Activated CD4-positive, alpha-beta T cell treated with anti-CD3 and anti-CD28 coated beads, Interleukin-2, amount 50 U/mL, for 24 hours (primary cell): ENCODE measurements at regions not wholly inside any gene's neighbourhood (a gene's known extent, or its start where the extent isn't known, plus 50 kb on each side); places are given as distances from the start of the nearest gene placed in this dataset.

Source experiments
- DNase-seq, 2 donors: peaks; one replicate each; pipeline ENCODE4 v3.0.0-alpha.2; 2020; ENCODE audit warnings: low read depth in 1 of 2, low spot score in 1 of 2

DNA sequence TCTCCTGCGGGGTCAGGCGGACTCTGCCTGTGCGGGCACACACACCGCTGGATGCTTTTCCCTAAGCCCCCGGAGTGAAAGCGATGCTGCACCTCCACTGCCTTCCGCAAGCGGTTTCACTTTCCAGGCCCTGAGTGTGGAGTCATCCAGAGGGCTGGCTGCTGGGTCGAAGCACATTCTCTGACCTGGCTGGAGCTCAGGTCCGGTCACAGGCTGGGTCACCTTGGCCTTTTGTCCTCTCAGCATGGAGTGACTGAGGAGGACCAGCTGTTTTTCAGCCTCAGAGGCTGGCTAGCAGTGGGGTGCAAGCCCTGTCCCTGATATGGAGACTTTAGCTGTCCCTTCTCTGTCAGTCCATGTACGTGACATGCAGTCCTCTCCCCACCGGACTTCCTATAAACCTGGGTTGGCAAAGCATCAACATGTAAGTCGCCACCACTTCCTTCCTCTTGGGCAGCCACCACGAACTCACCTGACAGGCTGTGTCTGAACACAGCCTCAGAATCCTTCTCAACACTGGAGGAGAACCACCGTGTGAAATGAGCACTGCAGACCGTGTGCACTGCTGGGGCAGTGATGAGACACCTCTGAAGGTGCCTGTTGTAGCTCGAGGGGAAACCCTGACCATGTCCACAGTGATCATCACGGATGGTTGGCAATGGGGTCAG is 51.3 kb downstream of the GADD45G start:
- no peak for DNase-seq

DNA sequence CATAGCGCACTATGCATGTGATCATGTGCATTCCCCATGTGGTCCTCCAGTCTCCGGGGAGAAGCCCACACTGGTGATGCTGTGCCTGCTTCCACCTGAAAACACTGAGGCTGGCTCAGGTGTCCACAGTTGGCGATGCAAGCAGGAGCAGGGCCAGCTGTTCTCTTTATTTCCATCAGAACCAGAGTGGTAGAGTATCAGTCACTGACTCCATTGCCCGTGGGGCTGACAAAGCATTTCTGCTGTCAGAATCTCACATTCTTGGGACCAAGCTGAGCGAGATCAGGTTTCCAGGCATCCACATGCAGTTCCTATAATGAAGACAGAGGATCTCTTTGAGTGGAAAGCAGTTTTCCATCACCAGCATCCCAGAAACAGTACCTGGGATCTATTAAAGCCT is 52.5 kb downstream of the GADD45G start:
- no peak for DNase-seq

DNA sequence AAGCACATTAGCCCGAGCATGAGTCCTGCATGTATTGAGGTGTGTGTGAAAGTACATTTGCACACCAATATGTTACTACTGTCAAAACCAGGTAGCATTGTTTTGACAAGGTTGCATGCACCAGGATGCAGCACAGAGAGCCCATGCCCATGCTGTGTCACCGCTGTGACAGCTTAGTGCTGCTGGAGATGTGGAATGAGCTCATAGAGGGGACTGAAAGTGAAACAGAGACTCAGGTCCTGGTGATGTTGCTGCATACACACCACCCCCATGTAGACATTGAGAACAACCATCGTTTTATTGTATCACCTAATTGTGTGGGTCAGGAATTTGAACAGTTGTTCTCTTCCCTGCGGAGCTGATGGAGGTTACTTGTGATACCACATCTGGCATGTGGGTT is 53.0 kb downstream of the GADD45G start:
- DNase-seq = no peak

DNA sequence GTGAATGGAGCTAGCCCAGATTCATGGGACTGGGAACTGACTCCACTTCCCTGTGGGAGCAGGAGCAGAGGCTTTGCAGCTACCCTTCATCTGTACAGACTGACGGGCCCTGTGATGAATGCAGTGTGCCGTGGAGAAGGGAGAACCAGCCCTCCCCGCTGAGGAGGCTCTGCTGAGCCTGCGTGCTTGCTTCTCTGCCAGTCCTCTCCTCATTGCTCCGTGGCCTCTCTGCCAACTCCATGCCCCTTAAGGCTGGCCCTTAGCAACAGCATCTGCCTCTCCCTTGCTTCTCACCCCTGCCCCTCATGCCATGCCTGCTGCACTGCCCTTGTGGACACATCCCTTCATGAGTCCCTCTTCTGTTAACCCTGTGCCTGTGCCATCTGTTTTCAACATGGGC is 53.6 kb downstream of the GADD45G start:
- no peak for DNase-seq

DNA sequence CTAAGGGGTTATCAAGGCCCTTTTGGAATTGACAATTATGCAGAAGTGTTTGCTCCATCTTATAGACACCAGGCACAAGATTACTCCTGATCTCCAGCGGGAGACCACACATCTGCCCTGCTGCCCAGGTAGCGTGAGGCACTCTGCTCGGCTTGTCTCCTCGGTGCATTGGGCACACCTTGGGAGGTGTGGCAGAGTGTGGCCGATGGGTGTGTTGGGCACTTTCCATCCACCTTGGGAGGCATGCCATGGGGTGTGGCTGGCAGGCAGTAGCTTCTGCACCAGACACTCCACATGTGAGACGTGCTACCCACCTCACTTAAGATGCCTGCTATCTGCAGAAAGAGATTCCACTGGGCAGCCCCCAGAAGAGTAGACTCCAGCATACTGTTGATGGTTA is 54.1 kb downstream of the GADD45G start:
- no peak for DNase-seq

DNA sequence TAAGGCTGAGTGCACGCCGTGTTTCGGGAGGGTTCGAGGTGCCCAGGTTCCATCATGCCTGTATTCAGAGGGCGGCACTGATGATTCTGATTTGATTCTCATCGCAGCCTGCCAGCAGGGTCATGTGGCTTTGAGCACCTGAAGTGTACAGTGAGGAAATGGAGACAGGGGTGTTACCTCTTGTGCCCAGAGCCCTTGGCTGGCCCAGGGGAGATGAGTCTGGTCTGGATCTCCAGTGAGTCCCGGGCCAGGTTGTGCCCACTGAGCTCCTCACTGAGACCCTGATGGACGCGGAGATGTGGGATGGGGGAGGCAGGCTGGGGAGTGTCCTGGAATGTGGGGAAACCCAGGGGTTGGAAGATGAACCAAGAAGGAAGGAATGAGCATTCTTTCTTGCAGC is 54.7 kb downstream of the GADD45G start:
- no peak for DNase-seq

DNA sequence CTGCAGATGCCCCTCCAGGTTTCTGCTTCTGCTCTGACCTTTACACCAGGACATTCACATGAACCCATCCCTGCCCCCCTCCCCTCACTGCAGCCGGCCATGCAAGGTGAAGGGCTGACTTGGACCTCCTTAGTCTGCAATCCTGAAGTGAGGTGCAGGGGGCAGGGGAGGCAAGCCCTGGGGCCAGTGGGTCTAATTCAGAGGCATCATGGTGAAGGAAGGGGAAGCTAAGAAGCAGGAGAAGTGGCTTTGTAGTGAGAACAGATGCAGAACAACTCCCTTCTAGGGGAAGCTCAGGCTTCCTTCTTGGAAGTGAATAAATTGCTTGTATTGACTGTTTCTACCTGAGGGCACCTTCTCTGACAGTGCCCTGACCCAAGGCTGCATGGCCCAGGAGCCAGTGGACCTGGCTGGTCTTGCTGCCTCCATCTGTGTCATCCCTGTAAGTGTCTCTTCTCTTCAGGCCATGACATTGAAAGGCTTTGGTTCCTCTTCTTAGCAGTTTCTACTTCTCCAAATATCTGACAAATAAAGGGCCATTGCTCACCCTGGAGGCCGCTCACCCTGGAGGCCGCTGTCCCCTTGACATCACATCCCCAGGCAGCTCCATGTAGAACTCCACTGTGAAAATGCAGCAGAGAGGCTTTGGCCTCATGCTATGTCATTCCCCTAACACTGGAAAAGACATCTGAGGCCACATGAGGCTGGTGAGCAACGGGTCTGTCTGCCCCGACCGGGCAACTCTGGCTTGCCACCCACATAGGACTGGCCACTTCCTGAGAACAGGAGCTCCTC is 55.3 kb downstream of the GADD45G start:
- no peak for DNase-seq

DNA sequence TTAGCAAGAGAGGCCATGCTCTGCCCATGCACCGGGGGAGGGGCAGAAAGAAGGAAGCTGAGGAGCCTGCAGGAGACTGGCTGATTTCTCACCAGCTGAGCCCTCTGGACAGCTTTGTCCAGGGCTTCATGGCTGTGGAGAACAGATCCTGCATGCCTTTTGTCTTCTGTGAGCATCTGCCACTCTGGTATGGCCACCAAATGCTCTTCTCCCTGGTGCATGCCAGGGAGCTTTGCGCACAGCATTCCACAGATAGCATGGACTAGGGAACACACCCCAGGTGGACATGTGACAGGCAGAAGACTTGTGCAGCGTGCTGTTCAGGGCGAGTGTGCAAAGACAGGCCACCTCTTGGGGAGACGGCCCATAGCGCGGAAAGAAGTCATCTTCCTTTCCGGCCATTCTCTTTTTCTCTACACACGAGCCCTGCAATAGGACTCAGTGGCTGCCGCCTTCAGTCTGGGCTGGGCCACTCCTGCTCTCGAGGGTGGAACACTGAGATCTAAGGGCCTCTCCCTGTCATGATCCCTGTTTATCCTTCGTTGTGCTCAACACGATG is 56.7 kb downstream of the GADD45G start:
- DNase-seq = no peak

DNA sequence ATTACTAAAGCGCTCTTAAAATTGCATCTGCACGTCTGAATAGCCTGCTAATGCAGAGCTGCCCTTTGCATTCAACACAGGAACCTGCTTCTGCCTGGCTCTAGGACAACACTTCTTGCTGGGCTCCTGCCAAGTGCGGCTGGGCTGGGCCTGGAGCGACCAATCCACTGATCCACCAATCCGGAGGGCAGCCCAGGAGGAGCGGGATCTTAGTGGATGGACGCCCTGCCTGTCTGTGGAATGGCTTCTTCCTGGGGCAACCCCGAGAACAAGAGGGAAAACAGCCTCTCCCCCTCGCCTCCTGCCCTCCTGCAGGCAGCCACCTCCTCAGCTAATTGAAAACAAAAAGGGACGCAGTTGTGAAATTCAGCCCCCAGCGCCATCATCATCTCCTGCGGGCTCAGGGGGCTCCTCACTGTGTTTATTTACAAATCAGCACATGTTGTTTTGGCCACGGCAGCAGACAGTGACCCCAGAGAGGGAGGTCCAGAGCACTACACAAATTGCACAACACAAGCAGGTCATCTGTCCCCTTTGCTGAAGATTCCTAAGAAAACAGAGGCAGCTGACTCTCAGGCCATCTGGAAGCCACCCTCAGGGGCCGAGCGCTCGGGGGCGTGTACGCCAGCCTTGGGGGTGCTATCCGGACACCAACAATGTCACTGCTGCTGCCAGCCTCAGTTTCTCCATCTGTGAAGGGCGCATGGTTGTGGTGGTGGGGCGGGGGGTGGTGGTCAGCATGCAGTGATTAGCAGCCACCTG is 57.3 kb downstream of the GADD45G start:
- DNase-seq = no peak

DNA sequence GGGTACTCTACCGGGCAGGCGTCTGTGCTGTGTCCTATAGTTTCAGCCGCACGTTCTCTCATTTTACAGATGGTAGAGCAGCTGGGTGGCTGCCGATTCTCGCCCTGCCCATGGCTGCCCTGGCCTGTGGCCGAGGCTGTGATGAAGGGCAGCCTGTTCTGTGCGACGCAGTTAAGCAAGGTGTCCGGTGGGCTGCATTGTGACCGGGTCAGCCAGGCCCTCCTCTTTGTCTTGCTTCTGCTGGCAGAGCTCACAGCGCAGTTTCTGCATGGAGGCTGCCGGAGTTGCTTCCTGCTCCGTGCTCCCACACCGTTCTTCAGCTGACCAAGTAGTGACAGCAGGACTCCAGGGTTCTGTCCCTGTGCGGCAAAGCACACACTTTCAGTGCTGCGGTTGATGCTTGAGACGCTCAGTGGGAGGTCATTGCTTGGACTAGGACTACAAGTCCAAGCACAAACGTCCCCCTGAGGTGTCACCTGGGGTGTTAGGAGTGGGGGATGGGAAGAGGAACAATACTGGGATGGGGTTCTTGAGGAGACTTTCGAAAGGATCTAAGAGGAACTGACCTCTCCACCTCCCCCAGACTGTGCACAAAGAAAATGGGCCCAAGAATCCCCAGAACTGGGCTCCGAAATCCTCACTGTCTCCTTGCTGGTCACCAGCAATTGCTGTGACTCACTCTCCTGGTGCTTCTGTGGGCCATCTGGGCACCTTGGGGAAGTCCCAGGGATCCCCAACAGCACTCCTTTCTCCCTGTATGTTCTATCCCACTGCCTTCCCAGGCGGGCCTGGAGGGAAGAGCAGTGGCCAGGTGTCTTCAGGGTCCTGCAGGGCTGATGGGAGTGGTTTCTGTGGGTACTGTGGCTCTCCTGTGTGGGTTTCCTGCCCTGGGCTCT is 58.2 kb downstream of the GADD45G start:
- DNase-seq = no peak

DNA sequence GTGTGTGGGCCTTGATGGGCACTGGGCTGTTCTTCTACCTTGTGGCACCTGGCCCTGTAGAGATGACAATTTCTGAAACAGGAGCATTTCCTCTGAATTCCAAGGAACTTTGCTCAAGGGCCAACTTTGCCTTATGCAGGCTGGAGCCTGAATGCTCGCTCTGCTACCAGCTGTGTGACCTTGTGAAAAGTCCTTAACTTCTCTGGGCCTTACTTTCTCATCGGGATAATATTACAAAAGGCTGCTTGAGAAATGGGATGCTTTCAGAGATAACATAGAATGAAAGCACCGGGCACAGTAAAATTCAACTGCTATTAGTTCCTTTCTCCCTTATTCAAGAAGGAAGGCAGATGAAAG is 58.8 kb downstream of the GADD45G start:
- no peak for DNase-seq

DNA sequence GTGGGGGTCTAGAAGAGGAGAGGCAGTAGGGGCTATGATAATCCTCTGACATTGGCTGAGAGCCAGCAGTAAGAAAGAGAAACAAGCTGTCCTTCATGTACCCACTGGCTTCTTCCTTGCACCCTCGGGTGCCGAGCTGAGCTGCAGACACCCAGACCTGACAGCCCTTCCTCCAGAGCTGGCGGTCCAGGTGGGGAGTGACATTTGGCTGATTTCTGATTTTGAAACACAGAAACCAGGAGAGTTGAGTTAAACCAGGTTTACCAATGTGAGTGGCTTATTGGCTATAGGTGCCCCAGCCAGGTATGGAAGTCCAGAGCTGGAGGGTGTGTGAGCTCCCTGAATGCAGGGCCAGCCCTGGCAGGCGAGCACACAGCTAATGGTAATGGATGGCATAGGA is 59.2 kb downstream of the GADD45G start:
- DNase-seq = no peak

DNA sequence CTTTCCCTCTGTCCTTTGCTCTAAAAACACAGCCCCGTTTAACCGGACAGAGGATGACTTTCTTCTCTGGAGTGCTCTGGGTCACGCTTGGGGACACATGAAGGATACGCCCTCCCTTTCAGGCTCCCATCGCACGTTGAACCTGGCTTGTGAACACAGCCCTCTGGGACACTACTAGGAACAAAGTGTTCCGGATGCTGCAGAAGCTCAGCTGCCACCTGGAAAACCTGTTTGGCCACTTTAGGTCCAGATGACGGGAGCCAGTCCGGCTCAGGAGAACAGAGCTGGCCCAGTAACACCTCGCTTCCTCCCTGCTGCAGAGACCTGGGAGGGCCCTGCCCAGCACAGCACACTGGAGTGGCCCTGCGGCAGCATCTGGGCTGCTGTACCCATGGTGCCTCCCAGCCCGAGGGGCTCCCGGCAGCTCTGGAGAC is 60.1 kb downstream of the GADD45G start:
- DNase-seq = no peak

DNA sequence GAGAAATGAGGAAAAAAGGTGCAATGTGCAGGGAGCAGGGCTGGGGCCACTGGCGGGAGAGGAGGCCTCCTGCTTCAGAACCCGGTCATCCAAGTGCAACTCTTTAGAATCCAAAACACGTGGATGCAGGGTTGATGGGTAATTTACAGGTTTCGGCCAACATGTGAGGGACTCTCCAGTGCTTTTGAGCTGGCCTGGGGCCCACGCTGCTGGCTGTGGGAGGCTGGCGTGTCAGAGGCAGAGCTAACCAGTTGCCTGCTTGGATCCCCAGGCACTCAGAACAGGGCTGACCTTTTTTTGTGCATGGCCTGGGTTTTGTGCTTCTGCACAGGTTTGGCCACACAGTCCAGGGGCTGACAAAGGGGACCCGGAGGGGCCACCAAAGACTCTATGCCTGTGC is 61.6 kb downstream of the GADD45G start:
- DNase-seq = no peak

DNA sequence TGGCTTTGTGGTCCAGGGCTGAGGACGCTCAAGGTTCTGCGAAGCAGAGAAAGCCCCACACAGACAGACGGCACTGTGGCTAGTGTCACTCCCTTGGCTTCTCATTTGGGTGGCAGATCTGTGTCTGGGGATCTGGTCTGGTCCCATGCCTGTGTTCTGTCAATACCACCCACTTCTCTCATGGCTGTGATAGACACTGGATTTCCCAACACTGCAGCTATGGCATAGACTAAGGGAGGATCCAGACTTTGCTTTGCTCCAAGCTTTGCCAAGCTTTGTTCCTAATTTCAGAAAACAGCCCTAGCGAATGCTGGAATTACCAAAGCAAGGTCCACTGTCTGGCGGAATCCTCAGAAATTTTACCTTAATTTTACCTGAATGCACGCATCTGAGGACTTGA is 62.1 kb downstream of the GADD45G start:
- no peak for DNase-seq

DNA sequence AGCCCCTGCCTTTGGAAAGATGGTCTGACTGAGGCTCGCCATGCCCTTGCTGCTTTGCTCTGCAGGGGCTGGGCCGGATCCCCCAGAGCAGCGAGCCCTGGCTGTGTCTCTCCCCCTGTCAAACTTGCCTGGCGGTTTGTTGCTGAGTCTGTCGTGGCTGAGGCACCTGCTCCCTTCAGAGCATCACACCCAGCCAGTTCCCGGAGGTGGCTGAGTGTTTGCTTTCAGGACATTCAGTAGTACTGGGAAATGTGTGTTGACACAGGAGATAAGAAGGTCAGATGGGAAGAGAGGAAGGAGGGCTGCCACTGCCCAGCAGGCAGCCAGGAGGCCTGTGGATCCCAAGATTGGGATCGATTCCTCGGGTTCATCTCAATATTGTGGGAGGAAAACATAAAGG is 62.9 kb downstream of the GADD45G start:
- no peak for DNase-seq

DNA sequence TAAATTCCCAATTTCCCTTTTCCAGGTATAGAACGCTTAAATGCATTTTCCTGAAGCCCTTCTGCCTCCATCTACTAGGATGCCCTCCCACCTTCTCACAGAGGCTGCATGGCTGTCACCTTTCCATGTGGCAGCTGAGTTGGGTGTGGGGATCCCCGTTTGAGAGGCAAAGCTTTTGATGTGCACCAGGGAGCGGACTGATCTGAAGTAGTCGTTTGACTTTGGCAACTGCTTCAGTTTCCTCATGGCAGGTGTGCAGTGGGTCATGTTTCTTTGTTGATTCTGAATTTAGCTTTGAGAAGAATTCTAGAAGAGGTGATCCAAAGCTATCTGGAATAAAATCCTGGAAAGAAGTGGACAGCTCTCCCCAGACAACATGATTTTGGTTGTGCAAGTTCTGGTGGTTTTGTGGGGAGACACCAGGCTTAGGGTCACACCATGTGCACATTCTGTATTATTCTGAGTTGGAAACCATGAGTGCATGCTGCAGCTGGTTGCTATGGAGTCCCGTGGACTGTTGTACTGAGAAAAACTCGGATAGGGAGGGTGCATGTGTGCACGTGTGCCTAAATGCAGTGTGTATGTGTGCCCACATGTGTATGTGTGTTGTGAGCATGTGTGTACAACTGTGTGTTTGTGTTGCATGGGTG is 63.5 kb downstream of the GADD45G start:
- DNase-seq = no peak

DNA sequence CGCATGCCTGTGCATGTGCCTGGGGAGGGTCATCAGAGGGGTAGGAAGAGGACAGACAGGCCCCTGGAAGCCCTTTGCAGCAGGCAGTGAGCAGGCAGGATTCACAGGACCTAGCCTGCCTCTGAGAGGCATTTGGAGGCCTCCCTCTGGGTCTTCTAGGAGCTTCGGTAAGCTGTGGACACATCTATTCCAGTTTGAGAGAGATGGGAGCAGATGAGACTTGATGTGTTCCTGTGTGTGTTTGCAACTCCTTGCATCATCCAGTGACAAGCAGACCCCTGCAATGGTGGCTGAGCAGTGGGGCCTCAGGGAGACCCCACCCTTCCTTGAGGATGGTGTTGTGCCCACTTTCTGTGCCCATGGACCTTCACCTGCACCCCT is 64.0 kb downstream of the GADD45G start:
- DNase-seq = no peak

DNA sequence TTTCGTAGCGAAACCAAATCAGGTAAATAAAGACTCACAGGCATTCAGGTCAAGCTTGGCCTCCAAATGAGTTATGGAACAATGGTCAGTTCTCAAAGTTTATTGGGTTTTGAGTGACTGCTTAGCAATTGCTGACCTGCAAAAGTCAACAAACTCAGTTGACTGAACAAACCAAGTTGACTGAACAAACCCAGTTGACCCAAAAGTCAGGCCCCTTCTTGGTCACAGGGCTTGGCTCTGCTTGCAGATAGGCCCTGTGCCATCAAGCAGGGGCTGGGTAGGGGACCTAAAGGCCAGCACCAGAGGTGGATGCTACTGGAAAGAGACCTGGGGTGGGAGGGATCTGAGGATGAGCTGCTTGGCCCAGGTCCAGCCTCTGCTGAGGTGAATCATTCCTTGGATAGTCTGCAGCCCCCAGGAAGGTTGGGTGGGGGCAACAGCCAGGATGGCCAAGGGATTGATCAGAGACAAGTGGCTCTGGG is 64.6 kb downstream of the GADD45G start:
- no peak for DNase-seq

DNA sequence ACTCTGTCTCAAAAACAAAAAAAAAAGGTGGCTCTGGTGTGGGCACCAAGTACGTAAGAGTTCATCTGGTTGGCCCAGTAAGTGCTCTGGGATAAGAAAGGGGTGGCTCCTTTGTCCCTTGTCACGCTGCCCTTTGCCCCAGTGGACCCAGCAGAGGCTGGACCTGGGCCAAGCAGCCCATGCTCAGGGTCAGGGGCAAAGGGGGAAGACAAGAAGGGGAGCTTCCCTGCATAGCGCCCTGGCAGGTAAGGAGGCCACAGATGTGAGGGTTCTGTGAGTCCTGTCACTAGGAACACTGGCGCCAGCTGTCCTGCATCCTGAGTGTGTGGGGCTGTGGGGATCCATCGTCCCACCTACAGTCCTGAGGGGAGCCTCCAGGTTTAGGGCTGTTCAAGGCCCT is 65.3 kb downstream of the GADD45G start:
- no peak for DNase-seq
